Posterior cingulate gyrus (tissue), 11 donors: ENCODE measurements at regions not wholly inside any gene's neighbourhood (a gene's known extent, or its start where the extent isn't known, plus 50 kb on each side); places are given as distances from the start of the nearest gene placed in this dataset.

Experiments used
- DNase-seq, 10 donors: peaks; one replicate each; pipeline versions ENCODE4 v3.0.0 to v3.0.0-alpha.2; 2020 to 2021; ENCODE audit warnings: mixed read lengths in 3 of 10
- intact Hi-C: fragments of 100-400 bp; cut with DNase I; formaldehyde crosslinking; loops from one replicate; pipeline ENCODE4 v1.15.1; 2023

- no peak for DNase-seq
- intact Hi-C loops = no loop called here
Measured at GRCh38 chr2:152227969-152228592, 52.5 kb upstream of the STAM2 start.

- DNase-seq = no peak
- intact Hi-C loops = no loop called here
Measured at GRCh38 chr2:152231446-152231845, 55.9 kb upstream of the STAM2 start.

- no peak for DNase-seq
- intact Hi-C loops = no loop called here
Measured at GRCh38 chr2:152234277-152234676, 58.7 kb upstream of the STAM2 start.

- intact Hi-C loops = no loop called here
- DNase-seq = no peak
Measured at GRCh38 chr2:152236191-152236925, 60.8 kb upstream of the STAM2 start.

GRCh38 chr2:152238016-152238415, 62.5 kb upstream of the STAM2 start:
- DNase-seq = no peak
- intact Hi-C loops = no loop called here

GRCh38 chr2:152240559-152241231, 65.1 kb upstream of the STAM2 start:
- intact Hi-C loops = no loop called here
- no peak for DNase-seq

GRCh38 chr2:152241948-152242729, 66.6 kb upstream of the STAM2 start:
- intact Hi-C loops = no loop called here
- DNase-seq = no peak

- DNase-seq = no peak
- intact Hi-C loops = no loop called here
Measured at GRCh38 chr2:152242787-152243472, 67.4 kb upstream of the STAM2 start.

- peak in 2 of 10 donors; percentile 15 to 81 for DNase-seq
- intact Hi-C loops = no loop called here
Measured at GRCh38 chr2:152243761-152244640, 68.4 kb upstream of the STAM2 start.

GRCh38 chr2:152245653-152246052, 70.1 kb upstream of the STAM2 start:
- intact Hi-C loops = no loop called here
- DNase-seq = no peak

- intact Hi-C loops = no loop called here
- no peak for DNase-seq
Measured at GRCh38 chr2:152246686-152247336, 71.2 kb upstream of the STAM2 start.

GRCh38 chr2:152247337-152247695, 71.8 kb upstream of the STAM2 start:
- no peak for DNase-seq
- intact Hi-C loops = no loop called here

- intact Hi-C loops = no loop called here
- DNase-seq = no peak
Measured at GRCh38 chr2:152250421-152251100, 75.0 kb upstream of the STAM2 start.

GRCh38 chr2:152251211-152251610, 75.6 kb upstream of the STAM2 start:
- intact Hi-C loops = no loop called here
- no peak for DNase-seq

- intact Hi-C loops = no loop called here
- DNase-seq = no peak
Measured at GRCh38 chr2:152251811-152252210, 76.2 kb upstream of the STAM2 start.

GRCh38 chr2:152254486-152254885, 78.9 kb upstream of the STAM2 start:
- intact Hi-C loops = no loop called here
- DNase-seq = no peak

GRCh38 chr2:152254976-152255375, 79.4 kb upstream of the STAM2 start:
- DNase-seq = no peak
- intact Hi-C loops = no loop called here

GRCh38 chr2:152255918-152256317, 79.1 kb upstream of the FMNL2 start:
- intact Hi-C loops = no loop called here

GRCh38 chr2:152260939-152261338, 74.0 kb upstream of the FMNL2 start:
- intact Hi-C loops = no loop called here
- no peak for DNase-seq

More at GRCh38 chr2:152255918-152256317, 79.1 kb upstream of the FMNL2 start:
- no peak for DNase-seq
